SK-N-SH treated with all-trans-retinoic acid at 6 μM for 48 hours (cell line): ENCODE measurements at regions not wholly inside any gene's neighbourhood (a gene's known extent, or its start where the extent isn't known, plus 50 kb on each side); places are given as distances from the start of the nearest gene placed in this dataset.

Source experiments
- ARNTL ChIP-seq: fragments of 450-650 bp; formaldehyde crosslinking; IDR thresholded peaks from 2 replicates; pipeline ENCODE4 v1.5.0; 2020; ENCODE audit warnings: low read depth, mild to moderate bottlenecking, moderate library complexity, borderline replicate concordance
- OSR1 ChIP-seq: fragments of 250-450 bp; sonication (Bioruptor Pico); IDR thresholded peaks from 2 replicates; pipeline ENCODE4 v1.8.0; 2022; ENCODE audit warnings: moderate library complexity, mild to moderate bottlenecking, inconsistent platforms
- PPARA ChIP-seq: fragments of 250-450 bp; sonication (Bioruptor Pico); IDR thresholded peaks from 2 replicates; pipeline ENCODE4 v1.5.0; 2020; ENCODE audit warnings: mild to moderate bottlenecking, borderline replicate concordance
- ZFP3 ChIP-seq: fragments of 250-450 bp; sonication (Bioruptor Pico); IDR thresholded peaks from 2 replicates; pipeline ENCODE4 v1.5.0; 2020; ENCODE audit warnings: mild to moderate bottlenecking, moderate library complexity
- TF ChIP-seq, protein P1 (sequence below): fragments of 250-450 bp; sonication (Bioruptor Pico); IDR thresholded peaks from 2 replicates; pipeline ENCODE4 v1.8.0; 2020; ENCODE audit warnings: mild to moderate bottlenecking, moderate library complexity, borderline replicate concordance

DNA sequence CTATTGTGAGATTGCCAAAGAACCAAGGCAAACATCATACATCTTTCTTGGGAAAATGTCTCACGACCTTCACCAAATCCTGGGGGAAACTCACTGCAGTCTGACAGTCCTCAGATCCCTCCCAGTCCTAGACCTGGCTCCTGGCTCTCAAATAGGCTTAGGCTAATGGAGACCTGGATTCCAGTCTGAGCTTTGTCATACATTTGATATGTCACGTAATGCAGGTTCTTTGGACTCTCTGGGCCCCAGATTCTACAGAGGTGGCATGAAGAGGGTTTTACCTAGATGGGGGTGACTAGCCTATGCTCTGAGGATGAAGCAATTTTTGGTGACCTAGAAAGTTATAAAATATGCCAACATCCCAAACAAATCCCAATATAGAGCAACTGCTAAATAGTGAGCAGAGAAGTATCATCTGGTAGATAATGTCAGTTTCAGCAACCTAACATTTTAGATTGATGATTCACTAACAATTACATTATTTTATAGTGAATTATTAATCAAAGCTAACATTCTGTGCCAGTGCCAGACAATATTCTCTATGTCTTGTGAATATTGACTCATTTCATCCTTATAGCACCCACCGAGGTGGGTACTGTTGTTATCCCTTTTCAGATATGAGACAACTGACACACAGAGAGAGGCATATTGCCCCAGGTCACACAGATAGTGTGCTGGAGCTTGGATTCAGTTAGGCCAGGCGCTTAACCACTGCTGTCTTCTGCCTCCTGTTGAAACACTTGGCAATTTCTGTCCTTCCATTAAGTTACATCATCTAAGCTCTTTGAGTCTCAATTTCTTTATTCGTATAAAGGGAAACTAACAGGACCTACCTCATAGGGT, 195.4 kb upstream of the MAMLD1 start:
- TF ChIP-seq, protein P1, sequence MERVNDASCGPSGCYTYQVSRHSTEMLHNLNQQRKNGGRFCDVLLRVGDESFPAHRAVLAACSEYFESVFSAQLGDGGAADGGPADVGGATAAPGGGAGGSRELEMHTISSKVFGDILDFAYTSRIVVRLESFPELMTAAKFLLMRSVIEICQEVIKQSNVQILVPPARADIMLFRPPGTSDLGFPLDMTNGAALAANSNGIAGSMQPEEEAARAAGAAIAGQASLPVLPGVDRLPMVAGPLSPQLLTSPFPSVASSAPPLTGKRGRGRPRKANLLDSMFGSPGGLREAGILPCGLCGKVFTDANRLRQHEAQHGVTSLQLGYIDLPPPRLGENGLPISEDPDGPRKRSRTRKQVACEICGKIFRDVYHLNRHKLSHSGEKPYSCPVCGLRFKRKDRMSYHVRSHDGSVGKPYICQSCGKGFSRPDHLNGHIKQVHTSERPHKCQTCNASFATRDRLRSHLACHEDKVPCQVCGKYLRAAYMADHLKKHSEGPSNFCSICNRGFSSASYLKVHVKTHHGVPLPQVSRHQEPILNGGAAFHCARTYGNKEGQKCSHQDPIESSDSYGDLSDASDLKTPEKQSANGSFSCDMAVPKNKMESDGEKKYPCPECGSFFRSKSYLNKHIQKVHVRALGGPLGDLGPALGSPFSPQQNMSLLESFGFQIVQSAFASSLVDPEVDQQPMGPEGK (CRISPR knock-in tag) = no peak
- TF ChIP-seq ZFP3 (no peak), OSR1 (CRISPR knock-in tag) (no peak), ARNTL (CRISPR knock-in tag) (no peak), PPARA (CRISPR knock-in tag) (no peak)
